ENCODE measurements at regions not wholly inside any gene's neighbourhood (a gene's known extent, or its start where the extent isn't known, plus 50 kb on each side); places are given as distances from the start of the nearest gene placed in this dataset.

GRCh38 chr2:56707218-56707617, 523.4 kb downstream of the CCDC85A start:
- no peak for TF ChIP-seq CTCF (IDR thresholded peaks at IDR 0.05; ENCODE audit: borderline replicate concordance, insufficient read depth, low read depth, low read length)
- H3K4me3 ChIP-seq (ENCODE audit: low read depth, low read length), result no peak overlapping the region

- no peak overlapping the region for H3K4me3 ChIP-seq (ENCODE audit: low read depth, low read length)
- TF ChIP-seq CTCF (IDR thresholded peaks at IDR 0.05; ENCODE audit: borderline replicate concordance, insufficient read depth, low read depth, low read length), result no peak
These were observed 523.9 kb downstream of the CCDC85A start for GRCh38 chr2:56707650-56708049.

- H3K4me3 ChIP-seq (ENCODE audit: low read depth, low read length), result no peak overlapping the region
- TF ChIP-seq CTCF (IDR thresholded peaks at IDR 0.05; ENCODE audit: borderline replicate concordance, insufficient read depth, low read depth, low read length), result no peak
These were observed 525.4 kb downstream of the CCDC85A start for GRCh38 chr2:56709181-56709580.

GRCh38 chr2:56713161-56713676, 529.4 kb downstream of the CCDC85A start:
- TF ChIP-seq CTCF (IDR thresholded peaks at IDR 0.05; ENCODE audit: borderline replicate concordance, insufficient read depth, low read depth, low read length), result no peak

GRCh38 chr2:56713978-56714377, 530.2 kb downstream of the CCDC85A start:
- no peak overlapping the region for H3K4me3 ChIP-seq (ENCODE audit: low read depth, low read length)

More at GRCh38 chr2:56713161-56713676, 529.4 kb downstream of the CCDC85A start:
- H3K4me3 ChIP-seq (ENCODE audit: low read depth, low read length), result no peak overlapping the region

GRCh38 chr2:56714400-56714799, 530.6 kb downstream of the CCDC85A start:
- no peak overlapping the region for H3K4me3 ChIP-seq (ENCODE audit: low read depth, low read length)
- no peak for TF ChIP-seq CTCF (IDR thresholded peaks at IDR 0.05; ENCODE audit: borderline replicate concordance, insufficient read depth, low read depth, low read length)

More at GRCh38 chr2:56713978-56714377, 530.2 kb downstream of the CCDC85A start:
- no peak for TF ChIP-seq CTCF (IDR thresholded peaks at IDR 0.05; ENCODE audit: borderline replicate concordance, insufficient read depth, low read depth, low read length)

GRCh38 chr2:56715683-56716082, 531.9 kb downstream of the CCDC85A start:
- no peak for TF ChIP-seq CTCF (IDR thresholded peaks at IDR 0.05; ENCODE audit: borderline replicate concordance, insufficient read depth, low read depth, low read length)
- no peak overlapping the region for H3K4me3 ChIP-seq (ENCODE audit: low read depth, low read length)

All from GM12875 (cell line).